SK-N-MC (cell line): ENCODE measurements at regions not wholly inside any gene's neighbourhood (a gene's known extent, or its start where the extent isn't known, plus 50 kb on each side); places are given as distances from the start of the nearest gene placed in this dataset.

Source experiments
- EZH2 ChIP-seq: fragments of 200-600 bp; sonication (generic); IDR thresholded peaks from one replicate; pipeline ENCODE4 v1.6.1; 2017; ENCODE audit warnings: antibody characterized with exemption
- POLR2AphosphoS5 ChIP-seq: IDR thresholded peaks from 2 replicates; pipeline ENCODE4 v1.6.1; 2012; ENCODE audit warnings: mild to moderate bottlenecking, low read depth, low read length, borderline replicate concordance

- TF ChIP-seq EZH2 (no peak), POLR2AphosphoS5 (no peak)
Observed at GRCh38 chr1:219317762-219318353, 144.2 kb downstream of the LYPLAL1 start.
